DOHH2 (cell line): ENCODE measurements at regions not wholly inside any gene's neighbourhood (a gene's known extent, or its start where the extent isn't known, plus 50 kb on each side); places are given as distances from the start of the nearest gene placed in this dataset.

ENCODE experiments used
- EZH2phosphoT487 ChIP-seq: fragments of 200-600 bp; sonication (generic); IDR thresholded peaks from 2 replicates; pipeline ENCODE4 v1.6.1; 2017; ENCODE audit warnings: borderline replicate concordance, mild to moderate bottlenecking, antibody characterized with exemption, low read length, moderate library complexity, mixed read lengths
- TF ChIP-seq, protein P1 (sequence below): fragments of 200-600 bp; sonication (generic); IDR thresholded peaks from one replicate; pipeline ENCODE4 v1.5.1; 2014; ENCODE audit warnings: antibody characterized with exemption, mild to moderate bottlenecking, low read depth, low read length; ENCODE audit not compliant: poor library complexity, severe bottlenecking

DNA sequence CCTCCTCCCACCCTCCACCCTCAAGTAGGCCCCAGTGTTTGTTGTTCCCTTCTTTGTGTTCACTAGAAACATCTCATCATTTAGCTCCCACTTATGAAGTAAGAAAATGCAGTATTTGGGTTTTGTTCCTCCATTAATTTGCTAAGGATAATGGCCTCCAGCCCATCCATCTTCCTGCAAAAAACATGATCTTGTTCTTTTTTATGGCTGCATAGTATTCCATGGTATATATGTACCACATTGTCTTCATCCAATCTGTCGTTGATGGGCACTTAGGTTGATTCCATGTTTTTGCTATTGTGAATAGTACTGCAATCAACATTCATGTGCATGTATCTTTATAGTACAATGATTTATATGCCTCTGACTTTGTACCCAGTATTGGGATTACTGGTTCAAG, 416.8 kb upstream of the SASH1 start:
- TF ChIP-seq, protein P1, sequence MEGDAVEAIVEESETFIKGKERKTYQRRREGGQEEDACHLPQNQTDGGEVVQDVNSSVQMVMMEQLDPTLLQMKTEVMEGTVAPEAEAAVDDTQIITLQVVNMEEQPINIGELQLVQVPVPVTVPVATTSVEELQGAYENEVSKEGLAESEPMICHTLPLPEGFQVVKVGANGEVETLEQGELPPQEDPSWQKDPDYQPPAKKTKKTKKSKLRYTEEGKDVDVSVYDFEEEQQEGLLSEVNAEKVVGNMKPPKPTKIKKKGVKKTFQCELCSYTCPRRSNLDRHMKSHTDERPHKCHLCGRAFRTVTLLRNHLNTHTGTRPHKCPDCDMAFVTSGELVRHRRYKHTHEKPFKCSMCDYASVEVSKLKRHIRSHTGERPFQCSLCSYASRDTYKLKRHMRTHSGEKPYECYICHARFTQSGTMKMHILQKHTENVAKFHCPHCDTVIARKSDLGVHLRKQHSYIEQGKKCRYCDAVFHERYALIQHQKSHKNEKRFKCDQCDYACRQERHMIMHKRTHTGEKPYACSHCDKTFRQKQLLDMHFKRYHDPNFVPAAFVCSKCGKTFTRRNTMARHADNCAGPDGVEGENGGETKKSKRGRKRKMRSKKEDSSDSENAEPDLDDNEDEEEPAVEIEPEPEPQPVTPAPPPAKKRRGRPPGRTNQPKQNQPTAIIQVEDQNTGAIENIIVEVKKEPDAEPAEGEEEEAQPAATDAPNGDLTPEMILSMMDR, result no peak
- no peak for TF ChIP-seq EZH2phosphoT487
